ENCODE measurements at regions not wholly inside any gene's neighbourhood (a gene's known extent, or its start where the extent isn't known, plus 50 kb on each side); places are given as distances from the start of the nearest gene placed in this dataset.

- Histone ChIP-seq H4K20me1 (ENCODE audit: insufficient read depth, low read length) (no peaks in the 10 kb centered on the region), H3K9me3 (ENCODE audit: low read length) (no peaks in the 10 kb centered on the region), H3K4me3 (ENCODE audit: low read depth, low read length, poor library complexity, severe bottlenecking) (no peak overlapping the region), H3K4me2 (ENCODE audit: low read length) (no peak overlapping the region), H3K9me2 (ENCODE audit: low read depth, low read length) (no peaks in the 10 kb centered on the region), H2AFZ (ENCODE audit: low read length) (no peak overlapping the region), H3F3A (ENCODE audit: insufficient read depth, low read length) (no peaks in the 10 kb centered on the region), H3K79me2 (ENCODE audit: insufficient read depth, low read length) (no peaks in the 10 kb centered on the region), H3K27me3 (ENCODE audit: insufficient read depth, low read length) (no peaks in the 10 kb centered on the region), H3K9ac (ENCODE audit: low read length) (no peak overlapping the region), H3K4me1 (ENCODE audit: insufficient read depth, low read length, severe bottlenecking) (no peaks in the 10 kb centered on the region), H3K36me3 (ENCODE audit: insufficient read depth, low read length) (no peaks in the 10 kb centered on the region), H3K27ac (ENCODE audit: low read depth, low read length, poor library complexity, severe bottlenecking) (no peak overlapping the region)
- TF ChIP-seq EZH2 (IDR thresholded peaks at IDR 0.05; ENCODE audit: borderline replicate concordance, low read length): no peak
- TF ChIP-seq, protein P1, sequence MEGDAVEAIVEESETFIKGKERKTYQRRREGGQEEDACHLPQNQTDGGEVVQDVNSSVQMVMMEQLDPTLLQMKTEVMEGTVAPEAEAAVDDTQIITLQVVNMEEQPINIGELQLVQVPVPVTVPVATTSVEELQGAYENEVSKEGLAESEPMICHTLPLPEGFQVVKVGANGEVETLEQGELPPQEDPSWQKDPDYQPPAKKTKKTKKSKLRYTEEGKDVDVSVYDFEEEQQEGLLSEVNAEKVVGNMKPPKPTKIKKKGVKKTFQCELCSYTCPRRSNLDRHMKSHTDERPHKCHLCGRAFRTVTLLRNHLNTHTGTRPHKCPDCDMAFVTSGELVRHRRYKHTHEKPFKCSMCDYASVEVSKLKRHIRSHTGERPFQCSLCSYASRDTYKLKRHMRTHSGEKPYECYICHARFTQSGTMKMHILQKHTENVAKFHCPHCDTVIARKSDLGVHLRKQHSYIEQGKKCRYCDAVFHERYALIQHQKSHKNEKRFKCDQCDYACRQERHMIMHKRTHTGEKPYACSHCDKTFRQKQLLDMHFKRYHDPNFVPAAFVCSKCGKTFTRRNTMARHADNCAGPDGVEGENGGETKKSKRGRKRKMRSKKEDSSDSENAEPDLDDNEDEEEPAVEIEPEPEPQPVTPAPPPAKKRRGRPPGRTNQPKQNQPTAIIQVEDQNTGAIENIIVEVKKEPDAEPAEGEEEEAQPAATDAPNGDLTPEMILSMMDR (IDR thresholded peaks at IDR 0.05; ENCODE audit: low read length): no peak
Measured at GRCh38 chr5:79875230-79875629, 115.8 kb downstream of the MTX3 start.

GRCh38 chr5:79873187-79873586 is 117.9 kb downstream of the MTX3 start:
- H3K79me2 ChIP-seq (ENCODE audit: insufficient read depth, low read length): no peaks in the 10 kb centered on the region
- no peaks in the 10 kb centered on the region for H3K27me3 ChIP-seq (ENCODE audit: insufficient read depth, low read length)
- no peak overlapping the region for H2AFZ ChIP-seq (ENCODE audit: low read length)
- no peaks in the 10 kb centered on the region for H3K4me1 ChIP-seq (ENCODE audit: insufficient read depth, low read length, severe bottlenecking)
- H3K36me3 ChIP-seq (ENCODE audit: insufficient read depth, low read length): no peaks in the 10 kb centered on the region
- TF ChIP-seq, protein P1 (IDR thresholded peaks at IDR 0.05; ENCODE audit: low read length): no peak
- no peak for TF ChIP-seq EZH2 (IDR thresholded peaks at IDR 0.05; ENCODE audit: borderline replicate concordance, low read length)
- H3K4me3 ChIP-seq (ENCODE audit: low read depth, low read length, poor library complexity, severe bottlenecking): no peak overlapping the region
- no peak overlapping the region for H3K9ac ChIP-seq (ENCODE audit: low read length)
- H3K27ac ChIP-seq (ENCODE audit: low read depth, low read length, poor library complexity, severe bottlenecking): no peak overlapping the region
- no peaks in the 10 kb centered on the region for H3K9me3 ChIP-seq (ENCODE audit: low read length)
- no peaks in the 10 kb centered on the region for H4K20me1 ChIP-seq (ENCODE audit: insufficient read depth, low read length)
- H3K9me2 ChIP-seq (ENCODE audit: low read depth, low read length): no peaks in the 10 kb centered on the region
- H3F3A ChIP-seq (ENCODE audit: insufficient read depth, low read length): no peaks in the 10 kb centered on the region
- no peak overlapping the region for H3K4me2 ChIP-seq (ENCODE audit: low read length)

DNA sequence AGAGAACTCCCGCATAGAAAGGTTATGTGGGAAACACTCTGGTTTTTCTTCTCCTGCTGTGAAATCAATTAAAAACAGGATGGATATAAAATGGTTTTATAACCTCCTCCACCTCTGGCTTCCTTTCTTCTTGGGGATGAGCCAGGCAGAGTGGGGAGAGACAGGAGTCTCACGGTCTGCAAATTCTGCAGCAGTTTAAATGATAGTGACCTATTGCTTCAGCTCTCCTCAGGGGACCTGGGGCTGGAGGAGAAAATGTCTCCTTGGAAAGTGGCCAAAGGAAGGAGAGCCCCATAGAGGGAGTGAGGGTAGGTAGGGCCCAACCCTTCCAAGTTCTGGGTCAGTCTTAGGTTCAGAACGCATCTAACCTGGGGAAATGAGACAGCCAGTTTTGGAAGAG is 118.8 kb downstream of the MTX3 start:
- Histone ChIP-seq H3K4me3 (ENCODE audit: low read depth, low read length, poor library complexity, severe bottlenecking) (no peak overlapping the region), H3K27ac (ENCODE audit: low read depth, low read length, poor library complexity, severe bottlenecking) (no peak overlapping the region), H3K9ac (ENCODE audit: low read length) (no peak overlapping the region), H3F3A (ENCODE audit: insufficient read depth, low read length) (no peaks in the 10 kb centered on the region), H3K9me3 (ENCODE audit: low read length) (no peaks in the 10 kb centered on the region), H4K20me1 (ENCODE audit: insufficient read depth, low read length) (no peaks in the 10 kb centered on the region), H3K27me3 (ENCODE audit: insufficient read depth, low read length) (no peaks in the 10 kb centered on the region), H2AFZ (ENCODE audit: low read length) (no peak overlapping the region), H3K4me2 (ENCODE audit: low read length) (no peak overlapping the region), H3K9me2 (ENCODE audit: low read depth, low read length) (no peaks in the 10 kb centered on the region), H3K4me1 (ENCODE audit: insufficient read depth, low read length, severe bottlenecking) (no peaks in the 10 kb centered on the region), H3K79me2 (ENCODE audit: insufficient read depth, low read length) (no peaks in the 10 kb centered on the region), H3K36me3 (ENCODE audit: insufficient read depth, low read length) (no peaks in the 10 kb centered on the region)
- TF ChIP-seq, protein P1 (IDR thresholded peaks at IDR 0.05; ENCODE audit: low read length): no peak
- TF ChIP-seq EZH2 (IDR thresholded peaks at IDR 0.05; ENCODE audit: borderline replicate concordance, low read length): no peak

Measured in OCI-LY1 (cell line).